Neural cell (in vitro differentiated cells): ENCODE measurements at regions not wholly inside any gene's neighbourhood (a gene's known extent, or its start where the extent isn't known, plus 50 kb on each side); places are given as distances from the start of the nearest gene placed in this dataset.
"Not testable (repeated sequence)": the region's sequence is repeated elsewhere in the genome, so short reads cannot be mapped to it uniquely, and the experiment has no call there.

ENCODE experiments used
- H2AFZ ChIP-seq: fragments of 200-600, 300-800 bp; sonication (generic), shearing (Covaris generic); 2 replicates; pipeline ENCODE4 v1.6.0; 2014; ENCODE audit warnings: low read depth, mild to moderate bottlenecking, antibody characterized with exemption, low read length, moderate library complexity
- H3F3A ChIP-seq: fragments of 200-600 bp; shearing (Covaris generic); 2 replicates; pipeline ENCODE4 v1.6.1; 2016; ENCODE audit warnings: mild to moderate bottlenecking, moderate library complexity, mixed read lengths, antibody characterized with exemption, low read length; ENCODE audit not compliant: insufficient read depth, poor library complexity, severe bottlenecking
- H3K27ac ChIP-seq: fragments of 200-600, 300-800 bp; sonication (generic), shearing (Covaris generic); 2 replicates; pipeline ENCODE4 v1.5.1; 2014; ENCODE audit warnings: mild to moderate bottlenecking, low read length, moderate library complexity
- H3K27me3 ChIP-seq: fragments of 300-800, 200-600 bp; sonication (generic), shearing (Covaris generic); 2 replicates; pipeline ENCODE4 v1.6.0; 2014; ENCODE audit warnings: mild to moderate bottlenecking, low read depth, low read length, moderate library complexity; ENCODE audit not compliant: insufficient read depth
- H3K36me3 ChIP-seq: fragments of 300-800, 200-600 bp; sonication (generic), shearing (Covaris generic); 2 replicates; pipeline ENCODE4 v1.5.1; 2014; ENCODE audit warnings: mild to moderate bottlenecking, antibody characterized with exemption, low read length, moderate library complexity; ENCODE audit not compliant: insufficient read depth
- H3K4me2 ChIP-seq: fragments of 300-800, 200-600 bp; sonication (generic), shearing (Covaris generic); 2 replicates; pipeline ENCODE4 v1.6.0; 2014; ENCODE audit warnings: mild to moderate bottlenecking, low read length
- H3K4me3 ChIP-seq: fragments of 300-800, 200-600 bp; sonication (generic), shearing (Covaris generic); 2 replicates; pipeline ENCODE4 v1.5.1; 2014; ENCODE audit warnings: mild to moderate bottlenecking, low read length, moderate library complexity
- H3K79me2 ChIP-seq: fragments of 200-600 bp; shearing (Covaris generic); replicated peaks from 2 replicates; pipeline ENCODE4 v1.6.0; 2014; ENCODE audit warnings: mild to moderate bottlenecking, low read length, moderate library complexity; ENCODE audit not compliant: insufficient read depth
- H3K9ac ChIP-seq: fragments of 300-800, 200-600 bp; sonication (generic), shearing (Covaris generic); 2 replicates; pipeline ENCODE4 v1.6.1; 2016; ENCODE audit warnings: mild to moderate bottlenecking, low read length, mixed read lengths
- H3K9me2 ChIP-seq: fragments of 200-600 bp; shearing (Covaris generic); 2 replicates; pipeline ENCODE4 v1.6.1; 2016; ENCODE audit warnings: mild to moderate bottlenecking, low read length, mixed read lengths; ENCODE audit not compliant: insufficient read depth
- H3K9me3 ChIP-seq: fragments of 200-600, 300-800 bp; sonication (generic), shearing (Covaris generic); 2 replicates; pipeline ENCODE4 v1.6.1; 2016; ENCODE audit warnings: mild to moderate bottlenecking, mixed run types, low read length, moderate library complexity, mixed read lengths
- H4K20me1 ChIP-seq: fragments of 200-600 bp; shearing (Covaris generic); 2 replicates; pipeline ENCODE4 v1.6.1; 2016; ENCODE audit warnings: mild to moderate bottlenecking, mixed run types; ENCODE audit not compliant: insufficient read depth
- CTCF ChIP-seq: fragments of 450-650 bp; IDR thresholded peaks from 2 replicates; pipeline ENCODE4 v1.5.1; 2014; ENCODE audit warnings: antibody characterized with exemption, mild to moderate bottlenecking, moderate library complexity; ENCODE audit not compliant: poor library complexity, severe bottlenecking
- EP300 ChIP-seq: fragments of 450-650 bp; conservative IDR thresholded peaks from 2 replicates; pipeline ENCODE4 v1.6.1; 2014; ENCODE audit warnings: antibody characterized with exemption, mild to moderate bottlenecking, moderate library complexity; ENCODE audit not compliant: poor library complexity, severe bottlenecking
- EZH2 ChIP-seq: fragments of 200-600, 300-800 bp; shearing (Covaris generic), sonication (generic); IDR thresholded peaks from 2 replicates; pipeline ENCODE4 v1.6.1; 2014; ENCODE audit warnings: antibody characterized with exemption, low read length, borderline replicate concordance, mild to moderate bottlenecking; ENCODE audit not compliant: insufficient read depth, poor library complexity, severe bottlenecking
- MXI1 ChIP-seq: fragments of 450-650 bp; conservative IDR thresholded peaks from 2 replicates; pipeline ENCODE4 v1.6.1; 2014; ENCODE audit warnings: antibody characterized with exemption, mild to moderate bottlenecking; ENCODE audit not compliant: poor library complexity, severe bottlenecking
- POLR2AphosphoS5 ChIP-seq: IDR thresholded peaks from 2 replicates; pipeline ENCODE4 v1.6.1; 2012
- REST ChIP-seq: IDR thresholded peaks from 2 replicates; pipeline ENCODE4 v1.6.1; 2012; ENCODE audit warnings: borderline replicate concordance
- SMC3 ChIP-seq: fragments of 450-650 bp; conservative IDR thresholded peaks from 2 replicates; pipeline ENCODE4 v1.6.1; 2014; ENCODE audit warnings: antibody characterized with exemption, mild to moderate bottlenecking, moderate library complexity; ENCODE audit not compliant: poor library complexity
- TAF1 ChIP-seq: IDR thresholded peaks from 2 replicates; pipeline ENCODE4 v1.6.1; 2012; ENCODE audit warnings: low read depth

- TF ChIP-seq SMC3 (no peak), CTCF (no peak), MXI1 (no peak), POLR2AphosphoS5 (no peak)
- Histone ChIP-seq H3K9me2 (no peaks in the 10 kb centered on the region), H3K9me3 (no peaks in the 10 kb centered on the region), H2AFZ (no peak overlapping the region), H3K4me2 (no peak overlapping the region), H3K27ac (peak overlapping the region; percentile 5), H3K79me2 (no peaks in the 10 kb centered on the region), H4K20me1 (no peaks in the 10 kb centered on the region), H3K4me3 (peak overlapping the region; percentile 11), H3K36me3 (no peaks in the 10 kb centered on the region), H3K9ac (no peak overlapping the region), H3F3A (no peaks in the 10 kb centered on the region), H3K27me3 (no peaks in the 10 kb centered on the region)
These were observed 463.6 kb upstream of the CCDC196 start for GRCh38 chr14:66022526-66022925.

GRCh38 chr14:66025779-66026178, 460.4 kb upstream of the CCDC196 start:
- H3F3A ChIP-seq, result no peaks in the 10 kb centered on the region
- H3K27ac ChIP-seq, result no peak overlapping the region
- H3K4me3 ChIP-seq, result no peak overlapping the region
- no peaks in the 10 kb centered on the region for H3K9me2 ChIP-seq
- no peak overlapping the region for H3K4me2 ChIP-seq
- no peak overlapping the region for H2AFZ ChIP-seq
- no peaks in the 10 kb centered on the region for H3K27me3 ChIP-seq
- no peaks in the 10 kb centered on the region for H3K79me2 ChIP-seq
- TF ChIP-seq CTCF (no peak), EP300 (no peak), EZH2 (no peak), TAF1 (no peak), REST (no peak)
- H4K20me1 ChIP-seq, result no peaks in the 10 kb centered on the region
- H3K9me3 ChIP-seq, result no peaks in the 10 kb centered on the region
- no peaks in the 10 kb centered on the region for H3K36me3 ChIP-seq
- H3K9ac ChIP-seq, result no peak overlapping the region

- not testable (repeated sequence) for H3K27ac ChIP-seq, H2AFZ ChIP-seq, H3K27me3 ChIP-seq, H3K36me3 ChIP-seq, H3K4me3 ChIP-seq, H4K20me1 ChIP-seq, H3K4me2 ChIP-seq, H3K9ac ChIP-seq, H3K79me2 ChIP-seq, H3K9me2 ChIP-seq, H3K9me3 ChIP-seq, H3F3A ChIP-seq
These were observed 454.2 kb upstream of the CCDC196 start for GRCh38 chr14:66031981-66032380.
